H1 (cell line): ENCODE measurements at regions not wholly inside any gene's neighbourhood (a gene's known extent, or its start where the extent isn't known, plus 50 kb on each side); places are given as distances from the start of the nearest gene placed in this dataset.

Source experiments
- CTCF ChIA-PET: fragments of 300-600 bp; sonication (Branson Sonifier 250); formaldehyde crosslinking; loops from one replicate; lab custom pipeline; 2021; ENCODE audit not compliant: partially characterized antibody; lab: Charles Lee
- POLR2A ChIA-PET: fragments of 300-600 bp; sonication (Branson Sonifier 250); formaldehyde crosslinking; loops from one replicate; lab custom pipeline; 2021; ENCODE audit warnings: inconsistent platforms; ENCODE audit not compliant: partially characterized antibody; lab: Charles Lee
- DNase-seq, 2 experiments: peaks; one replicate each; pipeline versions ENCODE4 v3.0.0 to v3.0.0-alpha.2; 2010 to 2022; ENCODE audit warnings: low spot score in 2 of 2, low read depth in 1 of 2, mixed read lengths in 1 of 2
- FAIRE-seq: peaks from 2 replicates; lab custom pipeline; 2011; peaks lifted over from hg19 to GRCh38; lab: Jason Lieb, UNC
- H2AFZ ChIP-seq: 2 replicates; pipeline ENCODE4 v1.8.1; 2012; ENCODE audit warnings: low read length, inconsistent platforms
- H2AK5ac ChIP-seq: 2 replicates; pipeline ENCODE4 v1.6.1; 2013; ENCODE audit warnings: low read depth, low read length
- H2BK120ac ChIP-seq: replicated peaks from 2 replicates; pipeline ENCODE3; 2013; ENCODE audit warnings: low read depth, low read length, inconsistent platforms
- H2BK12ac ChIP-seq: 2 replicates; pipeline ENCODE4 v1.6.1; 2013; ENCODE audit warnings: low read depth, low read length
- H2BK15ac ChIP-seq: 2 replicates; pipeline ENCODE4 v1.6.1; 2013; ENCODE audit warnings: low read length
- H2BK20ac ChIP-seq: 2 replicates; pipeline ENCODE4 v1.6.1; 2013; ENCODE audit warnings: low read length
- H2BK5ac ChIP-seq: 2 replicates; pipeline ENCODE4 v1.6.1; 2013; ENCODE audit warnings: low read depth, low read length
- H3K14ac ChIP-seq: 2 replicates; pipeline ENCODE4 v1.6.1; 2013; ENCODE audit warnings: inconsistent platforms; ENCODE audit not compliant: insufficient read length
- H3K18ac ChIP-seq: 2 replicates; pipeline ENCODE4 v1.6.1; 2013; ENCODE audit warnings: low read length; ENCODE audit errors: extremely low read depth
- H3K23ac ChIP-seq: 2 replicates; pipeline ENCODE4 v1.6.1; 2013; ENCODE audit warnings: inconsistent platforms; ENCODE audit not compliant: insufficient read length
- H3K23me2 ChIP-seq: 2 replicates; pipeline ENCODE4 v1.6.1; 2013; ENCODE audit warnings: low read depth, low read length
- H3K27ac ChIP-seq: 2 replicates; pipeline ENCODE4 v1.6.1; 2011; ENCODE audit warnings: low read depth, low read length, inconsistent platforms
- H3K27me3 ChIP-seq, 4 experiments: replicated peaks in 1 of 4; 1 replicate in 1 of 4; 2 replicates in 3 of 4; pipeline versions ENCODE4 v1.6.1 to v1.8.1; 2011 to 2013; ENCODE audit warnings: low read length in 3 of 4, mild to moderate bottlenecking in 3 of 4, inconsistent platforms in 2 of 4, mixed read lengths in 2 of 4, moderate library complexity in 1 of 4; ENCODE audit not compliant: control insufficient read depth in 3 of 4, insufficient read depth in 3 of 4; ENCODE audit errors: extremely low read depth in 1 of 4
- H3K36me3 ChIP-seq, 4 experiments: 2 replicates each; pipeline versions ENCODE4 v1.6.1 to v1.8.1; 2011 to 2013; ENCODE audit warnings: mild to moderate bottlenecking in 4 of 4, low read length in 3 of 4, moderate library complexity in 2 of 4, control low read depth in 1 of 4, inconsistent platforms in 1 of 4; ENCODE audit not compliant: insufficient read depth in 4 of 4, control insufficient read depth in 2 of 4
- H3K4ac ChIP-seq: replicated peaks from 2 replicates; pipeline ENCODE3; 2013; ENCODE audit warnings: low read length, low read depth, mixed read lengths, inconsistent platforms; ENCODE audit not compliant: insufficient read length
- H3K4me1 ChIP-seq, 4 experiments: replicated peaks in 1 of 4; 1 replicate in 1 of 4; 2 replicates in 3 of 4; pipeline versions ENCODE4 v1.6.1 to v1.8.1; 2011 to 2013; ENCODE audit warnings: low read length in 3 of 4, inconsistent platforms in 2 of 4, mixed read lengths in 1 of 4; ENCODE audit not compliant: insufficient read depth in 4 of 4, control insufficient read depth in 3 of 4
- H3K4me2 ChIP-seq, 2 experiments: 2 replicates each; pipeline versions ENCODE4 v1.6.1 to v1.8.1; 2011 to 2013; ENCODE audit warnings: low read depth in 2 of 2, low read length in 2 of 2, control low read depth in 1 of 2, inconsistent platforms in 1 of 2, mild to moderate bottlenecking in 1 of 2; ENCODE audit not compliant: insufficient read depth in 1 of 2
- H3K4me3 ChIP-seq, 4 experiments: fragments of 200-600, 300-600 bp in 1 of 4; sonication (generic), shearing (Covaris generic), sonication (Bioruptor Twin) in 1 of 4; 2 replicates each; pipeline versions ENCODE4 v1.5.1 to v1.8.1; 2011 to 2016; ENCODE audit warnings: low read length in 4 of 4, low read depth in 3 of 4, control low read depth in 2 of 4, inconsistent platforms in 2 of 4, mild to moderate bottlenecking in 2 of 4, mixed read lengths in 1 of 4, moderate library complexity in 1 of 4; ENCODE audit not compliant: insufficient read depth in 2 of 4; ENCODE audit errors: extremely low read depth in 1 of 4
- H3K56ac ChIP-seq: replicated peaks from 2 replicates; pipeline ENCODE3; 2013; ENCODE audit warnings: low read depth, mild to moderate bottlenecking, mixed read lengths, low read length, inconsistent platforms; ENCODE audit not compliant: insufficient read length
- H3K79me1 ChIP-seq: 2 replicates; pipeline ENCODE4 v1.6.1; 2013; ENCODE audit warnings: low read depth, low read length, control low read depth
- H3K79me2 ChIP-seq, 2 experiments: 2 replicates each; pipeline versions ENCODE4 v1.6.1 to v1.8.1; 2012 to 2013; ENCODE audit warnings: low read length in 2 of 2, mild to moderate bottlenecking in 2 of 2, inconsistent platforms in 1 of 2; ENCODE audit not compliant: insufficient read depth in 2 of 2, control insufficient read depth in 1 of 2
- H3K9ac ChIP-seq, 4 experiments: replicated peaks in 1 of 4; 1 replicate in 1 of 4; 2 replicates in 3 of 4; pipeline versions ENCODE4 v1.6.1 to v1.8.1; 2011 to 2013; ENCODE audit warnings: low read depth in 3 of 4, low read length in 3 of 4, control low read depth in 2 of 4, mild to moderate bottlenecking in 2 of 4, moderate library complexity in 2 of 4, inconsistent platforms in 1 of 4; ENCODE audit errors: extremely low read depth in 1 of 4
- H3K9me3 ChIP-seq, 2 experiments: 2 replicates each; pipeline versions ENCODE4 v1.6.1 to v1.8.1; 2012 to 2013; ENCODE audit warnings: mild to moderate bottlenecking in 2 of 2, moderate library complexity in 2 of 2, control low read depth in 1 of 2, inconsistent platforms in 1 of 2, low read depth in 1 of 2, low read length in 1 of 2, mixed read lengths in 1 of 2; ENCODE audit not compliant: insufficient read depth in 2 of 2
- H4K20me1 ChIP-seq, 2 experiments: replicated peaks in 1 of 2; 2 replicates each; pipeline versions ENCODE3 to v1.8.1; 2011 to 2013; ENCODE audit warnings: inconsistent platforms in 2 of 2, low read length in 2 of 2, mild to moderate bottlenecking in 1 of 2; ENCODE audit not compliant: insufficient read depth in 2 of 2, control insufficient read depth in 1 of 2
- H4K5ac ChIP-seq: 2 replicates; pipeline ENCODE4 v1.6.1; 2013; ENCODE audit warnings: low read length, low read depth, mixed read lengths, inconsistent platforms; ENCODE audit not compliant: insufficient read length
- H4K8ac ChIP-seq: 2 replicates; pipeline ENCODE4 v1.8.0; 2013; ENCODE audit warnings: mild to moderate bottlenecking, moderate library complexity, low read length, inconsistent platforms; ENCODE audit not compliant: insufficient read depth; ENCODE audit errors: extremely low read depth
- H4K91ac ChIP-seq: replicated peaks from 2 replicates; pipeline ENCODE3; 2013; ENCODE audit warnings: low read length, mixed read lengths, inconsistent platforms; ENCODE audit not compliant: insufficient read length
- BRCA1 ChIP-seq: IDR thresholded peaks from 2 replicates; pipeline ENCODE4 v1.6.1; 2012; ENCODE audit warnings: low read depth, low read length, improper control_type of control experiment
- CHD1 ChIP-seq: IDR thresholded peaks from 2 replicates; pipeline ENCODE4 v1.6.1; 2012; ENCODE audit warnings: low read depth, low read length, improper control_type of control experiment
- CHD2 ChIP-seq: IDR thresholded peaks from 2 replicates; pipeline ENCODE4 v1.6.1; 2012; ENCODE audit warnings: low read length, improper control_type of control experiment
- CTBP2 ChIP-seq: IDR thresholded peaks from 2 replicates; pipeline ENCODE4 v1.7.0; 2011; ENCODE audit warnings: borderline replicate concordance, mild to moderate bottlenecking, moderate library complexity, mixed read lengths, low read length; ENCODE audit not compliant: insufficient read depth, insufficient read length
- GABPA ChIP-seq: IDR thresholded peaks from 2 replicates; pipeline ENCODE4 v1.6.1; 2011; ENCODE audit warnings: mild to moderate bottlenecking, low read length, moderate library complexity, borderline replicate concordance; ENCODE audit not compliant: insufficient read depth
- GTF2F1 ChIP-seq: IDR thresholded peaks from 2 replicates; pipeline ENCODE4 v1.6.1; 2012; ENCODE audit warnings: low read depth, low read length, improper control_type of control experiment, borderline replicate concordance
- JUN ChIP-seq: IDR thresholded peaks from 2 replicates; pipeline ENCODE4 v1.6.1; 2011; ENCODE audit warnings: low read depth, mild to moderate bottlenecking, improper control_type of control experiment, low read length
- KDM1A ChIP-seq: fragments of 200-600, 300-600 bp; sonication (generic); IDR thresholded peaks from 2 replicates; pipeline ENCODE4 v1.7.1; 2016; ENCODE audit warnings: mild to moderate bottlenecking, low read length, borderline replicate concordance
- KDM4A ChIP-seq: IDR thresholded peaks from one replicate; pipeline ENCODE4 v1.7.1; 2012; ENCODE audit warnings: low read depth, mild to moderate bottlenecking, moderate library complexity, low read length, inconsistent platforms; ENCODE audit not compliant: severe bottlenecking
- PHF8 ChIP-seq: fragments of 200-600 bp; sonication (generic); conservative IDR thresholded peaks from 2 replicates; pipeline ENCODE4 v1.7.1; 2012; ENCODE audit warnings: low read depth, mild to moderate bottlenecking, inconsistent platforms, low read length, moderate library complexity
- POU5F1 ChIP-seq: IDR thresholded peaks from 2 replicates; pipeline ENCODE4 v1.6.1; 2011; ENCODE audit warnings: low read depth, mild to moderate bottlenecking, low read length, moderate library complexity
- SP1 ChIP-seq: IDR thresholded peaks from 2 replicates; pipeline ENCODE4 v1.6.1; 2011; ENCODE audit warnings: low read depth, low read length
- TEAD4 ChIP-seq: IDR thresholded peaks from 2 replicates; pipeline ENCODE4 v1.6.1; 2012; ENCODE audit warnings: low read depth, low read length, inconsistent platforms, mixed read lengths
- WGBS, 2 experiments: shearing (Covaris generic) in 1 of 2; methylation state at CpG; one replicate each; pipeline versions ENCODE4 v1.1.6 to v1.1.7; 2013 to 2015; ENCODE audit warnings: low lambda C conversion rate in 2 of 2, mixed read lengths in 2 of 2, inconsistent platforms in 1 of 2, low coverage in 1 of 2, missing lambda C conversion rate in 1 of 2; ENCODE audit not compliant: insufficient replicate concordance in 2 of 2, insufficient coverage in 1 of 2, insufficient read length in 1 of 2; ENCODE audit errors: extremely low coverage in 1 of 2, missing lambda C conversion rate in 1 of 2; 5-methylcytosine and 5-hydroxymethylcytosine counted together

GRCh38 chr10:131802156-131802915 lies 98.5 kb upstream of the PPP2R2D start:
- ChIA-PET CTCF (interaction anchor here (2.4 kb wide), 1 partner anchor 15 kb away, joined by 7 read pairs; no protein-coding TSS in a partner anchor), POLR2A (no interaction called here)
- Histone ChIP-seq H3K4me1 (peaks cover 0 to 5% (median 1%) of the 10 kb centered on the region in 4 experiments; a peak in 3 of 7 replicates), H3K4me2 (no peak overlapping the region), H3K9me3 (peaks cover 10 to 13% of the 10 kb centered on the region in 2 experiments), H3K23me2 (no peaks in the 10 kb centered on the region), H2BK120ac (no peak overlapping the region), H3K79me1 (no peaks in the 10 kb centered on the region), H3K79me2 (no peaks in the 10 kb centered on the region), H4K8ac (peak overlapping the region; percentile 78; the same call in 1 of the 2 replicates), H3K9ac (no peak overlapping the region), H3K4ac (no peak overlapping the region), H3K14ac (no peak overlapping the region), H2BK12ac (no peak overlapping the region), H4K5ac (no peak overlapping the region), H2BK15ac (no peak overlapping the region), H2AFZ (no peak overlapping the region), H3K18ac (no peak overlapping the region), H3K56ac (no peak overlapping the region), H2BK5ac (no peak overlapping the region), H4K20me1 (no peaks in the 10 kb centered on the region), H2AK5ac (no peak overlapping the region), H2BK20ac (no peak overlapping the region), H4K91ac (no peak overlapping the region), H3K36me3 (no peaks in the 10 kb centered on the region), H3K4me3 (no peak overlapping the region), H3K27me3 (no peaks in the 10 kb centered on the region; a peak in 1 of 7 replicates), H3K27ac (no peak overlapping the region), H3K23ac (no peak overlapping the region)
- FAIRE-seq (no peak), DNase-seq (no peak)
- WGBS, 2 experiments, result 94% methylated on average over 15 of the region's 16 CpGs; no CpG with 5 or more reads in 1 of the 2 experiments
- no peak for TF ChIP-seq JUN
- TF ChIP-seq GABPA, result no peak
- no peak for TF ChIP-seq KDM1A
- no peak for TF ChIP-seq SP1
- TF ChIP-seq GTF2F1, result no peak
- TF ChIP-seq CHD2, result no peak
- TF ChIP-seq CTBP2, result no peak
- TF ChIP-seq BRCA1, result no peak
- TF ChIP-seq TEAD4, result no peak
- no peak for TF ChIP-seq KDM4A
- no peak for TF ChIP-seq POU5F1
- no peak for TF ChIP-seq CHD1
- no peak for TF ChIP-seq PHF8
